Activated CD4-positive, alpha-beta memory T cell treated with anti-CD3 and anti-CD28 coated beads for 36 hours (primary cell): ENCODE measurements at regions not wholly inside any gene's neighbourhood (a gene's known extent, or its start where the extent isn't known, plus 50 kb on each side); places are given as distances from the start of the nearest gene placed in this dataset.
"Not testable (repeated sequence)": the region's sequence is repeated elsewhere in the genome, so short reads cannot be mapped to it uniquely, and the experiment has no call there.

Experiments used
- CTCF ChIA-PET: fragments of 350-600 bp; sonication (Branson Sonifier 250); formaldehyde crosslinking; loops from one replicate; lab custom pipeline; 2021; ENCODE audit warnings: antibody characterized with exemption, inconsistent platforms; lab: Charles Lee
- POLR2A ChIA-PET: fragments of 350-600 bp; sonication (Branson Sonifier 250); formaldehyde crosslinking; loops from one replicate; lab custom pipeline; 2021; ENCODE audit warnings: antibody characterized with exemption; lab: Charles Lee
- DNase-seq: peaks from one replicate; pipeline ENCODE4 v3.0.0-alpha.2; 2020
- H3K27ac Mint-ChIP-seq: one replicate; pipeline ENCODE4 v1.8.0; 2021; ENCODE audit warnings: mixed read lengths
- H3K27me3 Mint-ChIP-seq: one replicate; pipeline ENCODE4 v1.8.0; 2021; ENCODE audit warnings: mixed read lengths
- H3K36me3 Mint-ChIP-seq: one replicate; pipeline ENCODE4 v1.8.0; 2021; ENCODE audit warnings: mixed read lengths
- H3K4me1 Mint-ChIP-seq: one replicate; pipeline ENCODE4 v1.8.0; 2021; ENCODE audit warnings: low read depth, mixed read lengths
- H3K4me3 Mint-ChIP-seq: one replicate; pipeline ENCODE4 v1.8.0; 2021; ENCODE audit warnings: mild to moderate bottlenecking, mixed read lengths
- H3K9me3 Mint-ChIP-seq: one replicate; pipeline ENCODE4 v1.8.0; 2021; ENCODE audit warnings: mixed read lengths
- intact Hi-C: fragments of 100-400 bp; cut with micrococcal nuclease; formaldehyde crosslinking; loops from one replicate; pipeline ENCODE4 v1.15.1; 2023

DNA sequence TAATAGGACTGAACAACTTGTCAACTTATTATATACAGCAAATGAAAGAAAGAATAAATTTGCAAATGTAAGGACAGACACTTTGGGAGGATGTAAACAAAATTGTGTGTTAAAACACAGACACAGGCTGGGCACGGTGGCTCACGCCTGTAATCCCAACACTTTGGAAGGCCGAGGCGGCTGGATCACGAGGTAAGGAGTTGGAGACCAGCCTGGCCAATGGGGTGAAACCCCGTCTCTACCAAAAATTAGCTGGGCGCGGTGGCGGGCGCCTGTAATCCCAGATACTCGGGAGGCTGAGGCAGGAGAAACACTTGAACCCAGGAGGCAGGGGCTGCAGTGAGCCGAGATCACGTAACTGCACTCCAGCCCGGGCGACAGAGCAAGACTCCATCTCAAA is 71.4 kb upstream of the IL15 start:
- H3K27me3 Mint-ChIP-seq, intact Hi-C loops, DNase-seq, H3K36me3 Mint-ChIP-seq, POLR2A ChIA-PET, H3K4me1 Mint-ChIP-seq, CTCF ChIA-PET, H3K4me3 Mint-ChIP-seq, H3K9me3 Mint-ChIP-seq, H3K27ac Mint-ChIP-seq: not testable (repeated sequence)

DNA sequence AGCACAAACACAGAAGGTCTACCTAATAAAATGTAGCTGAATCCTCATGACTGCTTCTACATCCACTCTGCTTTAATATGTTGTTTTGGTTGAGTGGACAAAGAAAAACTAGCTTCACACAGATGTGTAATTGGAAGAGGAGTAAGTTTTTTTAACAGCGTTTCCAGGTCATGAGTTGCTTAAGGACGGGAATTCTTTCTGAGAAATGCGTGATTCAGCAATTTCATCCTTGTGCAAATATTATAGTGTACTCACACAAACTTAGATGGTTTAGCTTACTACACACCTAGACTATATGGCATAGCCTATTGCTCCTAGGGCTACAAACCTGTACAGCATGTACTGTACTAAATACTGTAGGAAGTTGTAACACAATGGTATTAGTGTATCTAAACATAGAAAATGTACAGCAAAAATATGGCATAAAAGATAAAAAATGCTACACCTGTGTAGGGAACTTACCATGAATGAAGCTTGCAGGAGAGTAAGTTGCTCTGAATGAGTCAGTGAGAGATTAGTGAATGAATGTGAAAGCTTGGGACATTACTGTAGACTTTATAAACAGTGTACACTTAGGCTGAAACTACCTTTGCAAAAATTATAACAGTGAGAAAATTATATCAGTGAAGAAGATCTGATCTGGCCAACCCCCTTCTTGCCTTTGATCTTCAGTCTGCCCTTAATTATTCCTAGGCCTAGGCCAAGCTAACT is 70.8 kb upstream of the IL15 start:
- intact Hi-C loops = no loop called here
- Mint-ChIP-seq H3K4me1 (no peaks in the 10 kb centered on the region), H3K4me3 (no peak overlapping the region), H3K27me3 (peaks cover 2% of the 10 kb centered on the region), H3K27ac (no peak overlapping the region), H3K36me3 (no peaks in the 10 kb centered on the region), H3K9me3 (no peaks in the 10 kb centered on the region)
- POLR2A ChIA-PET = no interaction called here
- DNase-seq = no peak
- CTCF ChIA-PET = no interaction called here

DNA sequence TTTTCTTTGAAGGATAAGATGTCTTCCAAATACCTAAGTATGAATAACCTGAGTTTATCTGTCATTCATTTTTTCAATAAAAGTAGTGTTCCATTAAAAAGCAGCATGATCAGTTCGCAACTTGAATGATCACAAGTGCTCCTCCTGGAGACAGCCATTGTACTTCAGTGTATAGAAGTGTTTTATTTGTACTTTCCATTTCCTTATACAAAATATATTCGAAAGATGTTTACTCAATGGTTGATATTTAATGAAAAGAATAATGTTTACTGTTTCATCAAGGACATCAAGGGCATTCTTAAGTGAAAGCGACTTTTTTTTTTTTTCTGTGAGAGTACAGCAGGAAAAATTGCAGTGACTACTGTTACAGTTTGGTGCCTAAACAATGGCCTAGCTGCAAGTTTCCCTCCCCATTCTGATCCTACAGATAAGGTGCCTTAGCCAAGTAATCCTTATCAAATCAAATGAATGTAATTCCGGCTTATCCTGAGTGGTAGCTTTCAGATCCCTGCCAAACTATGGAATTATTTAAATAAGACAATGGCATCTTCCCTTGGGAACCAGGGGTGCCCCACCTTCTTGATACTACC is 69.0 kb upstream of the IL15 start:
- Mint-ChIP-seq H3K4me1 (no peaks in the 10 kb centered on the region), H3K36me3 (no peaks in the 10 kb centered on the region), H3K27ac (no peak overlapping the region), H3K4me3 (no peak overlapping the region), H3K27me3 (peaks cover 2% of the 10 kb centered on the region), H3K9me3 (no peaks in the 10 kb centered on the region)
- DNase-seq = no peak
- ChIA-PET POLR2A (no interaction called here), CTCF (no interaction called here)
- intact Hi-C loops = no loop called here

GRCh38 chr4:141569141-141569540 is 67.2 kb upstream of the IL15 start:
- ChIA-PET POLR2A (no interaction called here), CTCF (no interaction called here)
- H3K4me3 Mint-ChIP-seq = no peak overlapping the region
- H3K27ac Mint-ChIP-seq = no peak overlapping the region
- H3K4me1 Mint-ChIP-seq = no peaks in the 10 kb centered on the region
- intact Hi-C loops = no loop called here
- DNase-seq = no peak
- no peaks in the 10 kb centered on the region for H3K36me3 Mint-ChIP-seq
- H3K9me3 Mint-ChIP-seq = no peaks in the 10 kb centered on the region
- no peaks in the 10 kb centered on the region for H3K27me3 Mint-ChIP-seq

- H3K36me3 Mint-ChIP-seq = no peaks in the 10 kb centered on the region
- no peaks in the 10 kb centered on the region for H3K27me3 Mint-ChIP-seq
- POLR2A ChIA-PET = no interaction called here
- no peak for DNase-seq
- no peaks in the 10 kb centered on the region for H3K9me3 Mint-ChIP-seq
- no peak overlapping the region for H3K4me3 Mint-ChIP-seq
- H3K4me1 Mint-ChIP-seq = no peaks in the 10 kb centered on the region
- H3K27ac Mint-ChIP-seq = no peak overlapping the region
- intact Hi-C loops = no loop called here
- CTCF ChIA-PET = no interaction called here
Observed at GRCh38 chr4:141570290-141570689, 66.1 kb upstream of the IL15 start.

GRCh38 chr4:141571362-141571761 is 65.0 kb upstream of the IL15 start:
- no peak for DNase-seq
- H3K4me1 Mint-ChIP-seq = no peaks in the 10 kb centered on the region
- H3K27me3 Mint-ChIP-seq = no peaks in the 10 kb centered on the region
- ChIA-PET POLR2A (no interaction called here), CTCF (no interaction called here)
- no peak overlapping the region for H3K4me3 Mint-ChIP-seq
- H3K9me3 Mint-ChIP-seq = no peaks in the 10 kb centered on the region
- intact Hi-C loops = no loop called here
- no peak overlapping the region for H3K27ac Mint-ChIP-seq
- no peaks in the 10 kb centered on the region for H3K36me3 Mint-ChIP-seq

- H3K27me3 Mint-ChIP-seq = no peaks in the 10 kb centered on the region
- no peaks in the 10 kb centered on the region for H3K9me3 Mint-ChIP-seq
- no peaks in the 10 kb centered on the region for H3K36me3 Mint-ChIP-seq
- POLR2A ChIA-PET = no interaction called here
- no peaks in the 10 kb centered on the region for H3K4me1 Mint-ChIP-seq
- no peak overlapping the region for H3K27ac Mint-ChIP-seq
- no peak overlapping the region for H3K4me3 Mint-ChIP-seq
- CTCF ChIA-PET = no interaction called here
- no peak for DNase-seq
- intact Hi-C loops = no loop called here
Observed at GRCh38 chr4:141571793-141572192, 64.6 kb upstream of the IL15 start.

DNA sequence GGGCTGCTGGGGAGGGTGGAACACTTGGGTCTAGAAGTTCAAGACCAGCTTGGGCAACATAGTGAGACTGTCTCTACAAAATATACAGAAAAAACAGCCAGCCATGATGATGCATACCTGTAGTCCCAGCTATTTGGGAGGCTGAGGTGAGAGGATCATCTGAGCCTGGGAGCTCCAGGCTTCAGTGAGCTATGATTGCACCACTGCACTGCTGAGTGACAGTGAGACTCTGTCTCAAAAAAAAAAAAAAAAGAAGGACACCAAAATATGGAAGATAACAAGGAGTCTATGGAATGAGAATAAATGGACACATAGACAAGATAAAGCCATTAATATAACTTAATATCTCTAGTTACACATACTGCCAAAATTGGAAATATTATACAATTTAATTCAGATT is 62.7 kb upstream of the IL15 start:
- Mint-ChIP-seq H3K4me3 (no peak overlapping the region), H3K9me3 (no peaks in the 10 kb centered on the region), H3K36me3 (no peaks in the 10 kb centered on the region), H3K4me1 (no peaks in the 10 kb centered on the region), H3K27me3 (no peaks in the 10 kb centered on the region), H3K27ac (no peak overlapping the region)
- ChIA-PET CTCF (no interaction called here), POLR2A (no interaction called here)
- DNase-seq = no peak
- intact Hi-C loops = no loop called here

GRCh38 chr4:141575884-141576283 is 60.5 kb upstream of the IL15 start:
- CTCF ChIA-PET = interaction anchor here (0.6 kb wide), 1 partner anchor 52 kb away, joined by 4 read pairs; no protein-coding TSS in a partner anchor
- no peaks in the 10 kb centered on the region for H3K36me3 Mint-ChIP-seq
- intact Hi-C loops = no loop called here
- POLR2A ChIA-PET = no interaction called here
- H3K4me3 Mint-ChIP-seq = no peak overlapping the region
- H3K27me3 Mint-ChIP-seq = no peaks in the 10 kb centered on the region
- no peaks in the 10 kb centered on the region for H3K4me1 Mint-ChIP-seq
- no peak for DNase-seq
- H3K9me3 Mint-ChIP-seq = no peaks in the 10 kb centered on the region
- H3K27ac Mint-ChIP-seq = no peak overlapping the region

- Mint-ChIP-seq H3K27me3 (peaks cover 2% of the 10 kb centered on the region), H3K36me3 (no peaks in the 10 kb centered on the region), H3K4me3 (no peak overlapping the region), H3K9me3 (no peaks in the 10 kb centered on the region), H3K27ac (no peak overlapping the region), H3K4me1 (no peaks in the 10 kb centered on the region)
- DNase-seq = no peak
- intact Hi-C loops = no loop called here
- POLR2A ChIA-PET = no interaction called here
- CTCF ChIA-PET = no interaction called here
Observed at GRCh38 chr4:141576585-141577110, 59.7 kb upstream of the IL15 start.

DNA sequence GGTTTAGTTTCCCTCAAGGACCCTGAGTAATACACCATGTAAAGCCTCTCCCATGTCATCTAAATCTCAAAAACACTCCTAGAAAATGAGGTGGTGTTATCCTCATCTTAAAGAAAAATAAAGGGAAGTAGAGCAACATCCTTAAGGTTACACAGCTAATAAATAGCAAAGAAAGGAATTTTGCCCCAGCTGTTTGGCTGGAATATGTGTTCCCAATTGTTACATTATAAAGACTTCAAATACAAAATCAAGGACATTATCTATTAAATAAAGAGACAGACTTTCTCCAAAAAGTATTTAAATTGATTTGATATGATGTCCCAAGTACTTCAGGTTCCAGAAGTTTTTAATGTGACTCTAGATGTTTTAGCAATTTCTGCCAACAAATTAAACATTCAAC is 57.9 kb upstream of the IL15 start:
- Mint-ChIP-seq H3K27me3 (peaks cover 2% of the 10 kb centered on the region), H3K4me3 (no peak overlapping the region), H3K4me1 (no peaks in the 10 kb centered on the region), H3K27ac (no peak overlapping the region), H3K36me3 (no peaks in the 10 kb centered on the region), H3K9me3 (no peaks in the 10 kb centered on the region)
- DNase-seq = no peak
- ChIA-PET POLR2A (no interaction called here), CTCF (no interaction called here)
- intact Hi-C loops = no loop called here

- H3K27me3 Mint-ChIP-seq = peaks cover 2% of the 10 kb centered on the region
- H3K27ac Mint-ChIP-seq = no peak overlapping the region
Observed at GRCh38 chr4:141580523-141580922, 55.9 kb upstream of the IL15 start.

More at GRCh38 chr4:141580523-141580922, 55.9 kb upstream of the IL15 start:
- ChIA-PET POLR2A (no interaction called here), CTCF (no interaction called here)
- Mint-ChIP-seq H3K36me3 (no peaks in the 10 kb centered on the region), H3K9me3 (no peaks in the 10 kb centered on the region), H3K4me1 (no peaks in the 10 kb centered on the region), H3K4me3 (no peak overlapping the region)
- no peak for DNase-seq
- intact Hi-C loops = no loop called here
